NCI-H2171 (cell line): ENCODE measurements at regions not wholly inside any gene's neighbourhood (a gene's known extent, or its start where the extent isn't known, plus 50 kb on each side); places are given as distances from the start of the nearest gene placed in this dataset.

Experiments
- DNase-seq: peaks from one replicate; lab custom pipeline; 2025; lab: John Stamatoyannopoulos, UW

- no peak for DNase-seq
Measured at GRCh38 chr2:38450509-38450908, 73.4 kb upstream of the ATL2 start.

GRCh38 chr2:38448692-38449410 is 71.8 kb upstream of the ATL2 start:
- no peak for DNase-seq

GRCh38 chr2:38446906-38447561 is 70.0 kb upstream of the ATL2 start:
- no peak for DNase-seq

GRCh38 chr2:38446418-38446817 is 69.3 kb upstream of the ATL2 start:
- DNase-seq: no peak

DNA sequence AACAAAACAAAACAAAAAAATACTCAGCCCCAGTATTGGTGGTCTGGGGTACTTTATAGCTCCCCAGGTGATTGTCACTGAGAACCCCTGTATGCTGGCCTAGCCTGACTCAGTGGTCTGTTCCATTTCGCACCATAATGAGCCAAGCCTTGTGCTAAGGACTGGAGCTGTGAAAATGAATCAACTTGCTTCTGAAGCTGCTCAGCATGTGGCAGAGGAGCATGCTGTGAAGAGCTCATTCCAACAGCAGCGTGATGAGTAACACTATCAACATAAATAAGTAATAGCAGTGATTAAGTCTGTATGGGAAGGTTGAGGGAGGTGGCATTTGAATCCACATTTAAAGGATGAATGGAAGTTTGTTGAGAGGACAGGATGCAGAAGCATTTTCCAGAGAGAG is 67.2 kb upstream of the ATL2 start:
- no peak for DNase-seq

- peak; percentile 49 for DNase-seq
Measured at GRCh38 chr2:38442643-38443541, 65.8 kb upstream of the ATL2 start.

DNA sequence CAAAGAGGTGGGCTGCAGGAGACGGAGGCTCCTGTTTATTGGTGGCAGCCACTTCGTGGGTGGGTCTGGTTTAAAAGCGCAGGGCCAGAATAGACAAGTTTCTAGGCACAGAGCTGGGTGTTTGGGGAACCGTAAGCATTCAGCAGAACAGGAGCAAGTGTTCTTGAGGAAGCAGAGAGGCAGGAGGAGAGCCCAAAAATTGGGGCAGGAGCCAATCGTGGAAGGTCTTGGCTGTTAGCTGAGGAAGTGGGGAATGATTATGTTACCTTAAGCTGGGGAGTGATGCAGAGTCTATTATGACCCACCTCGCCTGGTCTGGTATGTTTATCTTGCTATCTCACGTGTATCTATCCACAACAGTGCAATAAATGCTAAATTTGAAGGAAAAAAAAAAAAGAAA is 64.3 kb upstream of the ATL2 start:
- no peak for DNase-seq

DNA sequence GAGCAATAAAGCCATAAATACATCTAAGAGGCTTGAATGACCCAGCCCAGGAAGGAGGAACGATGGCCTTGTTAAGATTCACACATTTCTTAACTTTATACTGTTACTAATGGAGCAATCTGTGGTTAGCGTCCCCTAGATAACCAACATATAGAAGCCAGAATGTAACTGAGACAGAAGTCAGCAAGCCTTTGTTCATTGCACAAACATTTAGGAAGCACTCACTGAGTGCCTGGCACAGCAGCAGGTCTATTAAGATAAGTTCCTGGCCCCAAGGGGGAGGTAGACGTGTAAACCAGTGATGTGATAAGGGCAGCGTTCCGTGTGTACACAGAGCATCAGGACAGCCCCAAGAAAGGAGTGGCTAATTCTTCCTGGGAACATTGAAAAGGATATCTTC is 63.6 kb upstream of the ATL2 start:
- DNase-seq: no peak

GRCh38 chr2:38439863-38440262 is 62.8 kb upstream of the ATL2 start:
- no peak for DNase-seq

DNA sequence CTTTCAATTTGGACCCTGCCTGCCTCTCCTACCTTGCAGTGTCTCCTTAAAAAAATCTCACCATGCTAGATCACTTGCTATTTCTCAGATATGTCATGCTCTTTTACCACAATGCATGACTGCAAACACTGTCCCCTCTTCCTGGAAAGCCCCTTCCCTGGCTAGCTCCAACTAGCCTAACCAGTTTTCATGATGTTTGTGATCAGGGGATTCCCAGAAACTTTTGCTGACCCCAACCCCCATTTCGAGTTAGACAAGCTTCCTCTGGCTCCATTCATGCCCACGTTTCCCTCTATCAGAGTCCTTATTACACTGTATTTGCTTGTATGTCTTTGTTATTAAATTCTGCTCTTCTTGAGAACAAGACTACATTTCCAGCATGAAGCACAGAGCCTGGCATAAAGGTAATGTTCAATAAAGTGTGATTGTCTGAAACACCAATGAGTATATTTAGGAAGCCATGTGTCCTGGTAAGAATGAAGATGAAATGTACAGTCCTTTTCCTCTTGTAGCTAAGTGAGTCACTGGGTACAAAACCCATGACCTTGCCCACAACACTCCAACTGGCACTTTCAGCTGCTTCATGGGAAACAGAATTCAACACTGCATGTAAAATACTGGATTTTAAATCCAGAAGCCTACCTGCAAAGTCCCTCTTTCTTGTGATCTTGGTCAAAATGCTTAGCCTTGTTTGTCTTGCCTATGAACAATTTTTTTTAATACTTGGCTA is 62.0 kb upstream of the ATL2 start:
- DNase-seq: no peak

DNA sequence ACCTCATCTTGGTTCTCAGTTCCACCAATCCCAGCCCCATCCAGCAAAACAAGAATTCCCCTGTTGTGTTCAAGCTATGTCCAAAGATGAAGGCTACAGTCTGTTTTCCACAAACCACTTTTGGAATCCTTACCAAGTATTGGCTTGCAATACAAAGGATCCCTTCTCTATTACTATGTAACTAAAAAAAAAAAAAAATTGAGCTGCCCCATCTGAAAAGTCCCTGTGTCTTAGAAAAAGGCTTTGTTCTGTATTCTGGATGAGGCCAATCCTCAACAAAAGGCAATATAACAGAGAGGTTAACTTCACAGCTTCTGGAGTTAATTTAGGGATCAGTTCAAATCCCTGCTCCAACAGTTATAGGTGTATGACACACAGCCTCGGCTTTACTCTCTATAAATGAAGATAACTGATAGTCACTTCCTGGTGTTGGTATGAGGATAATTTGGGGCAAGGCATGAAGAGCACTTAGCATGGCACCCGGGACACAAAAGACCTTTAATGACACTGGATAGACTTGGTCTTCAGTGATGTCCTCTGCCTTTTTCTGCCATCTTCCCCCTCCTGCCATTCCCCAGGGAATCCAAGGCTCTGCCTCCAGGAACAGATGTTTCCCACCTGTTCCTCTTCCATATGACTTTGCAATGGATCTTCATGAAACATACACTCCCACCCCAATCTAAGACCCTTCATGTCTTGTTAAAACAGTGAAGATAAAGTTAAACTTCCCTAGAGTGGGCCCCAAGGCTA is 61.2 kb upstream of the ATL2 start:
- peak; percentile 54 for DNase-seq

DNA sequence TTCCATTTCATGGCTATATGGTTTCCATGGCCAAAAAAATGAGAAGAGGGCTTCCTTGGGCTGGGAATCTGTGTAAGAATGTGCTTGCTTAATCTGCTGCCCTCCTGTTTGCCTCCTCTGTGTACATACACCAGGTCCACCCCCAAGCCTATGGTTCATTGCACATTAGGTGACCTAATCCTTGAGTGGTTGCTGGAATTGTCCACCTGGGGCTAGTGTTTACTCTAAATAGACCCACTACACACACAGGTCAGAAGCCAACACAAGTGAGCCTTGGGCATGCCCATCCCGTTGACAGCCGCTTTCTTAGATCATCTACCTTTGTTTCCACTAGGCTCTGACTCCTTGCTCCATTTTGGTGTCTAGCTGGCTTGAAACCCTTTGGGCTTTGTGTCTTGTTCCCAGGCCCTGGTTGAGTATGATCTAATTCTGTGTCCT is 59.2 kb upstream of the ATL2 start:
- no peak for DNase-seq

DNA sequence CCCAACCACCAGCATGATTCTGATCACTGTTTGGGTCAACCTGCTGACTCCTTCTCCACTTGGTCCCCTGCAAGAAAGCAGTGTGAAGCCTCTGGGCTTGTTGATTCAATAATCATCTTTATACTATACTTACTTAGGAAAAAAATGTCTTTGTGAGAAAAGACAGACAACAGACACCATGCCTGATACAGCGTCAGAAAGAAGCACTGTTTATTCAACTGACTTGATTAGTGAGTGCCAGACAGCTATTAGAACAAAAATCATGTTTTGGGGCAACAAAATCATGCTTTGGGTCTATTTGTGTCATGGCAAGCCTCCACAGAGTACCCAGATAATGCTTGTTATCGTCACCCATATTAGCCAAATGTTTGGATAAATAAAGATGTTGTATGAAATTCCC is 58.7 kb upstream of the ATL2 start:
- DNase-seq: no peak

GRCh38 chr2:38434595-38434994 is 57.5 kb upstream of the ATL2 start:
- DNase-seq: no peak

- no peak for DNase-seq
Measured at GRCh38 chr2:38433607-38433975, 56.5 kb upstream of the ATL2 start.

- DNase-seq: no peak
Measured at GRCh38 chr2:38432820-38433606, 55.9 kb upstream of the ATL2 start.

- no peak for DNase-seq
Measured at GRCh38 chr2:38430597-38431207, 53.6 kb upstream of the ATL2 start.

DNA sequence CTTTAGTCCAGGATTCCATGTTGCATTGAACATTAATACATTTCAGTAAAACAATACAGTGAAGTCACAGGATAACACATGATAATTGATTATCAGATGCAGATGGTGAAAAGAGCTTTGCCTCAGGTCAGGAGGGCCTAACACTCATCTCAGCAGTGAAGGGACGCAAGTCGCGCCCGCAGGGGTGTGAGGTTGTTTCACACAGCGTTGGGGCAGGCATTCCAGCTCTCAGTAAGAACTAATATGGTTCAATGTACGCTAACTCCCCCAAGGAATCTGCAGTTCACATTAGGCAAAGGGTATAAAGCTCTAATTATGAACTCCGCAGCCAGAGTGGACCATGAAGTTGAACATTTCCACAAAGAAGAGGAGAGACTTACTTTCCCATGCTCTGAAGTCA is 53.1 kb upstream of the ATL2 start:
- no peak for DNase-seq

- DNase-seq: no peak
Measured at GRCh38 chr2:38427936-38428335, 50.9 kb upstream of the ATL2 start.

- DNase-seq: no peak
Measured at GRCh38 chr2:38427054-38427453, 50.0 kb upstream of the ATL2 start.
